Loucy (cell line): ENCODE measurements at regions not wholly inside any gene's neighbourhood (a gene's known extent, or its start where the extent isn't known, plus 50 kb on each side); places are given as distances from the start of the nearest gene placed in this dataset.

ENCODE experiments used
- H2AFZ ChIP-seq: fragments of 200-600 bp; sonication (generic); 2 replicates; pipeline ENCODE4 v1.6.0; 2016; ENCODE audit warnings: antibody characterized with exemption, mild to moderate bottlenecking, low read length, moderate library complexity
- H3F3A ChIP-seq: fragments of 200-600 bp; 2 replicates; pipeline ENCODE4 v1.6.0; 2016; ENCODE audit warnings: antibody characterized with exemption, low read depth, mild to moderate bottlenecking
- H3K27me3 ChIP-seq: fragments of 200-600 bp; sonication (generic); 2 replicates; pipeline ENCODE4 v1.6.1; 2014; ENCODE audit warnings: low read length, mild to moderate bottlenecking; ENCODE audit not compliant: insufficient read depth, poor library complexity, severe bottlenecking
- H3K36me3 ChIP-seq: fragments of 200-600 bp; sonication (generic); 2 replicates; pipeline ENCODE4 v1.6.1; 2016; ENCODE audit warnings: low read length; ENCODE audit not compliant: insufficient read depth
- H3K4me1 ChIP-seq: fragments of 200-600 bp; sonication (generic); 2 replicates; pipeline ENCODE4 v1.5.1; 2014; ENCODE audit warnings: low read length, mild to moderate bottlenecking; ENCODE audit not compliant: insufficient read depth, poor library complexity, severe bottlenecking
- H3K4me2 ChIP-seq: fragments of 200-600 bp; sonication (generic); 2 replicates; pipeline ENCODE4 v1.6.0; 2014; ENCODE audit warnings: antibody characterized with exemption, low read length, low read depth, mild to moderate bottlenecking; ENCODE audit not compliant: poor library complexity, severe bottlenecking
- H3K4me3 ChIP-seq: fragments of 200-600 bp; sonication (generic); 2 replicates; pipeline ENCODE4 v1.5.1; 2014; ENCODE audit warnings: low read length, mild to moderate bottlenecking, mixed read lengths; ENCODE audit not compliant: poor library complexity, severe bottlenecking
- H3K79me2 ChIP-seq: fragments of 200-600 bp; sonication (generic); 2 replicates; pipeline ENCODE4 v1.6.1; 2014; ENCODE audit warnings: low read length; ENCODE audit not compliant: insufficient read depth
- H3K9ac ChIP-seq: fragments of 200-600 bp; sonication (generic); 2 replicates; pipeline ENCODE4 v1.6.0; 2014; ENCODE audit warnings: mild to moderate bottlenecking, low read depth, low read length, moderate library complexity; ENCODE audit not compliant: poor library complexity, severe bottlenecking
- H3K9me2 ChIP-seq: fragments of 200-600 bp; sonication (generic); replicated peaks from 2 replicates; pipeline ENCODE4 v1.6.1; 2016; ENCODE audit warnings: low read depth, low read length, mixed read lengths
- H3K9me3 ChIP-seq: fragments of 200-600 bp; sonication (generic); 2 replicates; pipeline ENCODE4 v1.6.1; 2014; ENCODE audit warnings: mild to moderate bottlenecking, antibody characterized with exemption, low read length, low read depth; ENCODE audit not compliant: insufficient read depth
- H4K20me1 ChIP-seq: fragments of 200-600 bp; sonication (generic); 2 replicates; pipeline ENCODE4 v1.6.0; 2014; ENCODE audit warnings: antibody characterized with exemption, low read length, mild to moderate bottlenecking; ENCODE audit not compliant: insufficient read depth, poor library complexity, severe bottlenecking
- CTCF ChIP-seq: fragments of 200-600 bp; sonication (generic); conservative IDR thresholded peaks from 2 replicates; pipeline ENCODE4 v1.5.1; 2014; ENCODE audit warnings: mild to moderate bottlenecking, antibody characterized with exemption, low read length
- EZH2phosphoT487 ChIP-seq: fragments of 200-600 bp; IDR thresholded peaks from 2 replicates; pipeline ENCODE4 v1.6.1; 2018; ENCODE audit warnings: antibody characterized with exemption, mild to moderate bottlenecking, moderate library complexity, borderline replicate concordance

DNA sequence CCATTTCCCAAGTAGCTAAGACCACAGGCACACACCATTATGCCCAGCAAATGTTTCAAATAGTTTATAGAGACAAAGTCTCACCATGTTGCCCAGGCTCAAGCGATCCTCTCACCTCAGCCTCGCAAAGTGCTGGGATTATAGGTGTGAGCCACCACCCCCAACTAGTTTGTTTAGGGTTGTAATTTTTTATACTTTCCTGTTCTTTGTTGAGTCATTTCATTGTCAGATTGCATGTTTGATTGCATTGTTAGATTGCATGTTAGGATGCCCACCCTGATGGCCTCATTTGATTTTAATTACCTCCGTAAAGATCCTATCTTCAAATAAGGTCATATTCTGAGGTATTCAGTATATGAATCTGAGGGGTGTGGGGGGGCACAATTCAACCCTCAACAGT, 73.3 kb upstream of the SASH1 start:
- TF ChIP-seq CTCF = no peak
- no peak for TF ChIP-seq EZH2phosphoT487
- no peak overlapping the region for H3K9ac ChIP-seq
- no peak overlapping the region for H3K4me2 ChIP-seq
- H3K4me1 ChIP-seq = no peaks in the 10 kb centered on the region
- no peaks in the 10 kb centered on the region for H3K9me2 ChIP-seq
- no peaks in the 10 kb centered on the region for H3K36me3 ChIP-seq
- H3K27me3 ChIP-seq = no peaks in the 10 kb centered on the region
- H3K9me3 ChIP-seq = no peaks in the 10 kb centered on the region
- H3F3A ChIP-seq = no peaks in the 10 kb centered on the region
- no peak overlapping the region for H3K4me3 ChIP-seq
- no peaks in the 10 kb centered on the region for H3K79me2 ChIP-seq
- H4K20me1 ChIP-seq = no peaks in the 10 kb centered on the region
- no peak overlapping the region for H2AFZ ChIP-seq

GRCh38 chr6:148271711-148272439, 70.8 kb upstream of the SASH1 start:
- Histone ChIP-seq H3K4me3 (no peak overlapping the region), H3K79me2 (no peaks in the 10 kb centered on the region), H3K36me3 (no peaks in the 10 kb centered on the region), H3F3A (no peaks in the 10 kb centered on the region), H3K27me3 (no peaks in the 10 kb centered on the region), H3K9me2 (no peaks in the 10 kb centered on the region), H3K4me1 (no peaks in the 10 kb centered on the region), H3K9me3 (no peaks in the 10 kb centered on the region), H3K4me2 (no peak overlapping the region), H2AFZ (no peak overlapping the region), H4K20me1 (no peaks in the 10 kb centered on the region), H3K9ac (no peak overlapping the region)
- TF ChIP-seq CTCF (no peak), EZH2phosphoT487 (no peak)

- Histone ChIP-seq H3K27me3 (no peaks in the 10 kb centered on the region), H3K36me3 (no peaks in the 10 kb centered on the region), H3K9ac (no peak overlapping the region), H4K20me1 (no peaks in the 10 kb centered on the region), H3K4me2 (no peak overlapping the region), H3K4me3 (no peak overlapping the region), H3K9me3 (no peaks in the 10 kb centered on the region), H3K9me2 (no peaks in the 10 kb centered on the region), H3K79me2 (no peaks in the 10 kb centered on the region), H2AFZ (no peak overlapping the region), H3F3A (no peaks in the 10 kb centered on the region), H3K4me1 (no peaks in the 10 kb centered on the region)
- TF ChIP-seq EZH2phosphoT487 (no peak), CTCF (no peak)
Measured at GRCh38 chr6:148272597-148272996, 70.0 kb upstream of the SASH1 start.
